Activated CD4-positive, alpha-beta T cell treated with anti-CD3 and anti-CD28 coated beads, Interleukin-2, amount 50 U/mL, for 4 hours (primary cell): ENCODE measurements at regions not wholly inside any gene's neighbourhood (a gene's known extent, or its start where the extent isn't known, plus 50 kb on each side); places are given as distances from the start of the nearest gene placed in this dataset.
A peak's percentile ranks its signal among the peaks of the same experiment; 100 is the strongest.

ENCODE experiments used
- DNase-seq, 2 experiments: peaks; one replicate each; pipeline ENCODE4 v3.0.0-alpha.2; 2020

DNA sequence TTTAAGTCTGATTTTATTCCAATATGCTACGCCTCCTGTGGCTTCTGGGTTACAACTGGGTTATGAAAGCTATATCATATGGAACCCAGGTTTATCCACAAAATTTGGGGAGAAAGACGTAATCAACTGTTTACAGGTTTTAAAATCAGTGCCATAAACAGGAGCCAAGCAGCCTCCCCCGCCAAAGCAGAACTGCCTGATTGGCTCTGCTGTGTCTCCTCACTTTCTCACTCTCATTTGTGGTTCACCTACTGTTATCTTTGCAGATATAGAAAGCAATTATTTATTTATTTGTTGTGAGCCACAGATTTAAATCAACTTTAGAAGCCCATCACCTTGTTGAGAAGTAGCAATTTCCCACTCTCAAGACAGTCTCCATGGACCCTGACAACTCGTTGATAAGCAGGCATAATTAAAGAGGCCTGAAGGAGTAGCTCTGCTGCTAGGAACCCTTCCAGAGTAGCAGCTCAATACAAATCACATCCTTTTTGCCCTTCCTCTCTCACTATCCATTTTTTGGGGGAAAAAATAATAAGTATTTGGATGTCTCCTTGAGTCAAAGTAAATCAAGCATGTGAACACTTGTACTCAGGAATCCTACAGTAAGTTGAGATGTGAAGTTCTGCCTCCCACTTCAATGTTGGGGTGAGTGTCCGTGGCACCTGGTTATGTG lies 191.0 kb upstream of the CCDC150 start:
- DNase-seq: no peak

DNA sequence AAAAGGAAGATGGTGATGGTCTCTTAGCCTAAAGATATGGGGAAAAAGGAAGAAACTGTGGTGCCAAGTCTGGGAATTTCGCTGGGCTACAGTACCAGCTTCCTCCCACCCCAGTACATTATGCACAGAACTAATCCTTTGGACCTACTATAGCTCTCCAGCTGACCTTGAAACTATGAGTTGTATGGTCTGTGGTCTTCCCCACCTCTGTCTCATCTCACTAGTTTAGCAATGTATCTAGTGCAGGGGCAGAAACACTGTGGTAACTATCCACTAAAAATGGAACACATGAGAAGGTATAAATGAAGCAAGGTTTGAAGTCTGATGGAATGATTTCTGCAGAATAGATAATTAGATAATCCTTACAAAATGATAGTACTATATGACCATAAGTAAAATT lies 190.4 kb upstream of the CCDC150 start:
- no peak for DNase-seq

DNA sequence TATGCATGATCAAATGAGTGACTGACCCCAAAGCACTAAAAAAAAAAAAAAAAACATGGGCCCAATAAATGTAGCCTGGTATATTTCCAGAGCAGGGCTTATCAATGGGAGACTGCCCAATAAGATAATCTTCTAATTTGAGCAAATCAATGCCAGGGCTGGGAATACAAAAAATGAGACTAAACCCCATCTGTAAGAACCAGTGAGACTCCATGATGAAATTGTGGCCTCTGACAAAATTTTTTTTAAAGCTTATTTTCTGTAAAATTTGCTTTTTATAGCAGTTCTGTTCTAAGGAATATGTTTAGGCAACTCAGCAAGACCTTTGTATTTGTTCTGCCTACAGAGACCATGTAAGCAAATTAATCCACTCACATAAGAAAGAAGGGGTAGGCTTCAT lies 186.8 kb upstream of the CCDC150 start:
- DNase-seq: no peak

DNA sequence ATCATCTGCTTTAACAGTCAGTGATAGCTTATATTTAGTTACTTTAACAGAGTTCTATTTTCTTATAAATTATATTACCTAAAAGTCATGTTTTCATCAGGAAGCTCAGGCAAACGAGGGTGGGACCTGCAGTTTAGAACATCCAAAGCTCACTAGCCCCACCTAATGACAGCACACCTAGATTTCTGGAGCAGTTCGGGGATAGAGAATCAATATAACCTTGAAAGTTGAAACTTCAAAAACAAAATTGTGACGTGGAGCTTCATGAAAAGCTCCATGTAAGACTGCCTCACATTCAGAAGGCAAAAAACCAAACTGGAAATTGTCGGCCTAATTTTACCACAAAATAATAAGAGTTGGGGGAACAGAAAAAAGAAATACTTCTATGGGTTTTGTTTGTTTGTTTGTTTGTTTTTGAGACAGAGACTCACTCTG lies 185.9 kb upstream of the CCDC150 start:
- DNase-seq: peak; percentile 4 to 18

DNA sequence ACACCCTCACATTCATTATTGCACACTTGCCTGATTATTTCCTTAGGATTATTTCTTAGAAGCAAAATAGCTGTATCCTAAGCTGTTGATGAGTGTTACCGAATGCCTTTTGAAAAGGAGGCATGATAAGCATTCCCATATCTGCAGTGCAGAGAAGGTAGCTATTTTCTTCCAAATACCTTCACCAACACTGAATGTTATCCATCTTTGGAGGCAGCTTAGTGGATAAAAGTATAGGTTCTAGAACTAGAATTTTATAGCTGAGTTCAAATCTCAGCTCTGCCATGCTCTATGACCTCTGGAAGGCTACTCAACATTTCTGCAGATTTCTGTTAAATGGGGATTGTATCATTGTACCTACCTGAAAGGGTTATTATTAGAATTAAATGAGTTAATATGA lies 185.0 kb upstream of the CCDC150 start:
- no peak for DNase-seq

DNA sequence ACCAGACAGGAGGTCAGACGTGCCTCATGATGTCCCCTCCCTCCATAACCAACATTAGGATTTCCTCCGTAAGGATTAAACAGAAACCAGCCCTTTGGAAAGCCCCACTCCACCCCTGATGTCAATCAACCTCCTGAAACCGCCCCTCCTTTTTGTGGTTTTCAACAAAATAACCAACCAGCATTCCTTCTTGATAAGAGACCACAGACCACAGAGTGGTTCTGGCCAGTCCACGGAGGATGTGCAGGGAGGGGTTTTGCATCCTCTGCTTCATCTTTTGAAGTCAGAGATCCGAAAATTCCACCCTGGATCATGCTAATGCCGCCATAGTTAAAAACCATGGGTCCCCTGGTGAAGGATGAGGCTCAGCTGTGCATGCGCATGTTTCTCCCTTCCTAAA lies 180.0 kb upstream of the CCDC150 start:
- no peak for DNase-seq

DNA sequence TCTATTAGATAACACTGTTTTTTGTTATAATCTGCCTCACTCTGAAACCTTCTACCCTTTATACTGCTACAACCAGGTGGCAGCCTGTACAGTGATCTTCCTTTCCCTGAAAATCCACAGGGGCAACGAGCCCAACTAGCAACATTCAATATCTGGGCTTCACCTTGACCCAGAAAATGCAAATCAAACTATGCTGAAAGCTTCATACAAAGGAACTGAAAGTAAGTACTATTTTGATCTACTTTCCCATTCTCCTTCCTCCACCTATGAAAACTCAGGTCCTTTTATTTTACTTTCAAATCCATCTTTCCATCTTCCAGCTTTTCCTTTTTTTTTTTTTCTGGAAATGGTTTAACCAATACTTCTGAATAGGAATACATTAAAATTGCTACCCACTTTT lies 175.8 kb upstream of the CCDC150 start:
- no peak for DNase-seq

DNA sequence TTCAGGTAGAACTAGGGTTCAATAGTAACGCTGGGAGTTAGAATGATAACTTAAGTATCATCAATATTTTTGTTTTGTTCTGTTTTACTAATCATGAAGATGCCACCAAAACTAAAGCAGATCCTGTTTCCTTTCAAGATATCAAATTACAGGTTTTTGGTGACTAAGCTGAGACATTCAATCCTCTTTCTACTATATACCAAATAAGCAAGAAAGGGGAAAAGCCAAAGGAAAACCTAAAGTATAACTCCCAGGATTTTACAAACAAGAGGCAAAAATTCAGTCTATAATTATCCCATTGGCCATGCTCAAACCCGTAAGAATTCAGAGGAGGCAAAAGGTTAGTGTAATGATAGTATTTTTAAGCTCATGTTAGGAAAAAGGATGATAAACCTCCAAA lies 175.2 kb upstream of the CCDC150 start:
- no peak for DNase-seq

DNA sequence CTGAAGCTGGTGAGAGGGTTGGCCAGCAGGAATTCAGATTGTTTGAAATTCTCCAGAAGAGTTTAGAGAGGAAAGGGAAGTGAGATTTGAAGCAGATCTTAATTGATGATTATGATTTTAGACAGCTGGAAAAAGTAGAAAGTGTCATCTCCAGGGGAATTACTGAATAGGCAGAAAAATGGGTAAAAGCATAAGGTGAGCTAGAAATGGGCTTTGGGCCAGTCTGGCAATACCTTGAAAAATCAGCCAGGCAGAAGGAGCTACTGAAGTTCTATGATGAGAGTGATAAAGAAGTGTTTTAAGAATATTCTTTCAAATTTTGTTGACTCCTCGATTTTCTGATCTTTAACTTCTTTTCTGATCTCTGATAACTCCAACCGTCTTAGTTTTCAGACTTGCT lies 172.9 kb upstream of the CCDC150 start:
- no peak for DNase-seq

DNA sequence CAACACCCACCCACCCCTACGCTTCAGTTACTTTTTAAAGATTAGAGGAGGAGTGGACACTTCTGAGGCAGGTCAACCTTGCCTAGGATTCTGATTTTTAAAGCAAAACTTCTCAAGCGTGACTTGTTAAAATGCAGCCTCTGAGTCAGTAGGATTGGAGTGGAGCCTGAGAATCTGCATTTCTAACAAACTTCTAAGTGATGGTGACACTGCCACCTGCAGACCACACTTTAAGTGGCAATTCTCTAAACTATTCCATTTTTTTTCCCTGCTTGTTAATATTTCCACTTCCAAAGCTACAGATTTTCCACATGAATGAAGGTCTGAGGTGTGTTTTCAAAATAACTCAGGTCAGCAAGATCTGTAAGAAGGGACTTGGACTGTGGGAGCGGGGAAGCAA lies 171.1 kb upstream of the CCDC150 start:
- DNase-seq: no peak

DNA sequence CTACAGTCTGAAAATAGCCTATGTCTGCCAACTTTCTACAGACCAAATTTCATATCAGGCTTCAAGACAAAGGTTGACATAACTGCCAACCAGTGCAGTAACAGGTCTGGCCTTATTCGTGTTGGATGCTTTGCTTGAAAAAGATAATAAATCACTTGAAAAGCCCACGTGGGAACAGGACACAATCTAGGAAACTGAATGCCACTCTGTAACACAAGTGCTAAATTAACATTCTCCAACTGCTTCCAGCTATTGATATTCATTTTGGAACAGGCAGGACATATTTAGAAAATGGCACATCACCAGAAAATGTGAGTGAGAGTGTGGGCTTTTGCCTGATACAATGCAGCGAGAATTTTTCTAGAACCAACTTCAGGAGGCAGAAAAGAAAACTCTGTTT lies 165.9 kb upstream of the CCDC150 start:
- DNase-seq: no peak

DNA sequence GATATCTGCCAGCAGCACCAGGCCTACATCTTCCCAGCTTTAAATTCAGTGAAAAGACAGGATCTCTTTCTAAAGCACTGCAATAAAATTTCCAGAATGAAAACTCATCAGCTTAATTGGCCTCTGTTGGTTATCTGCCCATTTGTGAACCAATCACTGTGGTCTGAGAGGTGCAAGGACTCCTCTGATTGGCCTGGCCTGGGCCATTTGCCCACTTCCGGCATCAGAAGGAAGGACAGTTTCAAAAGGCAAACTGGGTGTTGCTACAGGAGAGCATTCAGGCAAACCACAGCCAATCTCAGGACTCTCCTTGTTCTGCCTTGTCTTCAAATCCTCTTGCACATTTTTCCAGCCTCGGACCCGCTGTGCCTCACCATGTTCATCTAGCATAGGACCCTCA lies 163.9 kb upstream of the CCDC150 start:
- DNase-seq: no peak

DNA sequence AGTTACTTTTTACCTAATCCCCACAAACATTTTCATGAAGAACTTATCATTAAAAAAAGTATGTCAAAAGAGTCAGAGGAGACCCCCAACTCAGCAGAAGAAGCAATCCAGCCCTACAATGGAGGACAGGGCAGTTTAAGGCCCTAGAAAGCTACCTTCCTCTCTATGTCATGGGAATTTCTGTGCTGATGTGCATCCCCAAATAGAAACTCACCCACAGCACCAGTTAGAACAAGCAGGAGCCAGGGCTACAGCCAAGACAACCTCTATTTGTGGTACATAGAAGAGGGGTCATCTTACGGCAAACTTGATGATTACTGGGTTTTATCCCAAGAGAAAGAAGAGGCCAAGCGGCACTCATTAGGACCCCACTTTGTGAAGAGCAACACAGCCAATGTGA lies 160.9 kb upstream of the CCDC150 start:
- DNase-seq: no peak

DNA sequence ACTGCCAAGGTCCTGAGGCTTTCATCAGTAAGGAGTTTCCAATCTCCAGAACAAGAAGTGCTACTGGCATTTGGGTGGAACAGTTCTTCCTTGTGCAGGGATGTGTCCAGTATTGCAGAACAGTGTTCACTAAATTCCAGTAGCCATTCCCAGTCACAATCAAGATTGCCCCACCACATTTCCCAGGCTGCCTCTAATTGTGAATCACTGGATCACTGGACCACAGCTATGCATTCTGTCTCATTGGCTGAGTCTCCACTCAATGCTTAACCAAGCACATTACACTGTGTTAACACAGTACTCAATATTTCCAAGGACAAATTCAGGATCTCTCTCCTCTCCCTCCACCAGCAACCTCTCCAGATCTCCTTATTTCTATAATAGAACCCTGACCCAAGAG lies 160.2 kb upstream of the CCDC150 start:
- DNase-seq: no peak

DNA sequence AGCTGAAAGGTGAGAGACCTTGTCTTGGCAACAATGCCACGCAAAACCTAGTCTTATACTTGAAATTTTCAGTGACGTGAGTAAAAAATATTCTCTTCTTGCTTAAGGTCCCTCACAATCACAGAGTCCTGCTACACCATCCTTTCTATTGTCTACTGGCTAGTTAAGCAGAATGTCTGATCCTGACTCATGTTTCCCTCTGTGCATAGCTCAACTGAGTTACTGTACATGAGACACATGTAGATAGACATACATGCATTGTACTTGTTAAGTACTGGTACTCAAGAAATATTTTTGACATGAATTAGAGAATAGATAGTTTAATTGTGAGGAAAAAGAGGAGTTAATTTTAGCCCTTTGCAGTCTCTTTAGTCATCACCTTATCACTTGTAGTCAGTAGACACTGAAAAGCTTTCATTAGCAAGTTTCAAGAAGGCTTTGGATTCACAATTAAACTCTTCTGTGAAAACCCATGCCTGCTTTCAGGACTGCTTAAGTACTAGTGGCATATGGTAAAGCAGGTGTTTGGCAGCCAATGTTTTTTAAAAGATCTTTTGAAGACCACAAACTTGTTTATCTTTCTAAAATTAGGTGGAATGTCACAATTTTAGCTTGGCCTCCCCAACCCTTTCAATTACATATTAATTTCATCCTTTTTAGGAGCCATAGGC lies 158.7 kb upstream of the CCDC150 start:
- DNase-seq: no peak

DNA sequence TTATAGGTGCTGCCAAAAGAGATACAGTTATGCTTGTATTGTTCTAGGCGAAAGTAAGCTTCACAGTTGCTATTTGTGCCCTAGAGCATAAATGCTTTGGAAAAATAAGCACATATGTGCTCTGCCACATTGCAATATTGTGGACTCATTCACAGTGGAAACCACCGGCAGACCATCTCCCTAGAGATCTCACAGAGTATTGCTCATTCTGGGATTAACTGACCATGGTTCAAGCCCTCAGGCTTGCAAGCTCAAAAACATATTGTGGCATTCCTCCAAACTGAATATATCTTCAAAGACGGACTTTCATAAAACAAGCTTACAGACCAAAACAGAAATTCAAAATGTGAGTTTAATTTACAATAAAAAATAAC lies 158.2 kb upstream of the CCDC150 start:
- DNase-seq: no peak

DNA sequence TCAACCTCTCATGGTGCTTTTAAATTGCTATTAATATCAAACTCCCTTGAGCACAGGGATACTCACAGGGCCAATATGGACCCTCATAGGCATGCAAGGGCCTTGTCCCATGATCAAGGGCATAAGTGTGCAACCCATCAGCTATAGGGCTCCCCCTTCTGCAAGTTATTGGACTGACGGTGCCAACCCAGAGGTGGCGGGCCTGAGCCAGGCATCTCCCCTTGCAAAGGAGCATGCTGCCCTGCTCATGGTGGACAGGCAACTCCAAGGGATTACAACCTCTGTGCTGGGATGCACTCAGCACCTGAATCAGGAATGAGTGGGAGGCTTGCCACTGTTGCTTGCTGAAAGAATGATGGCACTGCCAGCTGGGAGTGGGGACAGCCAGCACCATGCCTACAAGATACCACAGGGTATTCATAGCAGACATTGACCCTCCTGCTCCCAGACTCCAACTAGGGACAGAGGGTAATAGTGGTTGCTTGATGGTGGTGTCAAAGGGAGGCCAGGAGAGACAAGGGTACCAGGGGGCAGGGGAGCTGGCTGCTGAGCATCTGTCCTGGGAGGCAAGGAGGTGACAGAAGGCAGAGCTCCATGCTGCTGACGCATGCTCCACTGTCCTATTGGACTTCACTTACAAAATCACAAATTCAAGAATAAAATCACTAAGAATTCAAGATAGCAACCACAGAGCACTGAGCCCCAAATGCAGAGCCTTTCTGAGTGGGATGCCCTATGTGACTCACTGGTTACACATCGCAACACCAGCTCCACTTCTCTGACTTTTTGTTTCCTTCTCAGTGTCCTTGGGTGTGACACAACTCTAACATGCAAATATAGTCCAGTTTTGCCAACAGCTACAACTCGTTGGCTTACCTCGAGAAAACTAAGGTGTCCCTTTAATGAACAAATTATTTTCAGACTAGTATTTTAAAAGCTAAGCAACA lies 157.1 kb upstream of the CCDC150 start:
- no peak for DNase-seq

DNA sequence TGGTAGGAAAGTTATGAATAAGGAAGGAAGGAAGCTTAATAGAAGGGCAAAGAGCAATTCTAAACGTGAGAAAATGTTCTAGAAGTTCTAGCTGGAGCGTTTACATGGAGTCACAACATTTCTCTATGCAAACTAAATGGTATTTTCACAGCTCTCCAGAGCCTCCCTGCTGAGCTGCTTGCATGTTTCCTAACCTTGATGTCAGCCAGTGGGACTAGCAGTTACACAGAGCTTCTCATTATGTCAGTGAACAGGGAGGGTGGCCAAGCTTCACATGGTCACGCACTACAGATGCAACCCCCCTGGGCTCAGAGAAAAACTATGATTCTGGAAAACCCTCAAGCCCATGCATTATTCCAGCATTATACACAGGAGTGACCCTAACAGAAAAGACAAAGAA lies 153.4 kb upstream of the CCDC150 start:
- DNase-seq: no peak

DNA sequence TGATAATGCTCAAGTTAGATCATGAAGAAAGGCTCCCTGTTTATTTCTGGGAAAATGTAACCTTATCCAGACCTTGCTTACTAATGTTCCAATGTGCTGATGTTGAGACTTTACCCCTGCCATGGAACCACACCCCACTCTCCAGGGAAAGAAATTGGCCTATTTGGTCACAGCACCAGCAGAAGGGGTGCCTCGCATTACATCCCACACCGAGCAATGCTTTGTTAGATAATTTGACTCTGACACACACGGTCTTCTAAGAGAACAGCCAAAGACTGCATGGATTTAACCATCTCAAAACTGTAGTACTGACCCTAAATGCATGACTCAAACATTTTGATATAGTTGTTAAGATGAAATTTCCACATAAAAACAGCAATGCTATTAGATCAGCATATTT lies 152.1 kb upstream of the CCDC150 start:
- no peak for DNase-seq

DNA sequence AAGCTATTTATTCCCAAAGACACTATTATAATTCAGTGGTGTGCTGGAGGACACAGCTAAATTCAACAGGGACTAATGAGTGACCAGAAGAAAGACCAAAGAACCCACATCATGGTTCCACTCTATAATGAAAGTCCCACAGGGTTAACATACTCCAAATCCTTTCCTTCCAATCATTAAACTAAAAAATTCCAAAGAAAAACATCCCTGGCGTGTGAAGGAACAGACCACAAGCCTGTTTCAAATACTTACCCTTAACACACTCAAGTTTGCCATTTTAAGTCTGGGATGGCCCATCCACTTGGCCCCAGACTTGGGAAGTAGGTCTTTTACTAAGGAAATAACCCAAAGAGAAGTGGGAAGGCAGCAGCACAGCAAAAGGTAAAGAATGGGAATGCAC lies 150.1 kb upstream of the CCDC150 start:
- DNase-seq: no peak

DNA sequence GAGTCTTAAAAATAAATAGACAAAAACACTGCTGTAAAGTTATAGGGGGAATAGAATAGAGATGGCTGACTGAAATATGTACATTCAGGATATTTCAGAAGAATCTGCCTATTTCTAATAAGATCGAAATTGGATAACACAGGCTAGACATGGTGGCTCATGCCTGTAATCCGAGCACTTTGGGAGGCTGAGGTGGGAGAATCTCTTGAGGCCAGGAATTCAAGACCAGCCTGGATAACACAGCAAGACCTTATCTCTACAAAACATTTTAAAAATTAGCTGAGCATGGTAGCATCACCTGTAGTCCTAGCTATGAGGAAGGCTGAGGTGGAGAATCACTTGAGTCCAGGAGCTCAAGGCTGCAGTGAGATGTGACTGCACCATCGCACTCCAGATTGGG lies 146.6 kb upstream of the CCDC150 start:
- no peak for DNase-seq

DNA sequence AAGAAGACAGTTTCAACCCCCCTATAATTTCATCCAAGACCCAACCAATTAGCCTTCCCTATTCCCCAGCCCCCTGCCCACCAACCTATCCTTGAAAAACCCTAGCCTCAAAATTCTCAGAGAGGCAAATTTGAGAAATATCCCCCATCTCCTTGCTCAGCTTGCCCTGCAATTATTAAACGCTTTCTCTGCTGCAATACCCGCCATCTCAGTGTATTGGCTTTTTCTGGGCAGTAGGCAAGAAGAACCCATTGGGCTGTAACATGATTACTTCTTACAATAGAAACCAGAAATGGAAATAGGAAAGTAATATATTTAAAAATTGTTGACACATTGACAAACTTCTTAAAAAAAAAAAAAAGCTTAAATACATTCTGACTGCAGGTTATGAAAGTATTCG lies 140.6 kb upstream of the CCDC150 start:
- DNase-seq: no peak

DNA sequence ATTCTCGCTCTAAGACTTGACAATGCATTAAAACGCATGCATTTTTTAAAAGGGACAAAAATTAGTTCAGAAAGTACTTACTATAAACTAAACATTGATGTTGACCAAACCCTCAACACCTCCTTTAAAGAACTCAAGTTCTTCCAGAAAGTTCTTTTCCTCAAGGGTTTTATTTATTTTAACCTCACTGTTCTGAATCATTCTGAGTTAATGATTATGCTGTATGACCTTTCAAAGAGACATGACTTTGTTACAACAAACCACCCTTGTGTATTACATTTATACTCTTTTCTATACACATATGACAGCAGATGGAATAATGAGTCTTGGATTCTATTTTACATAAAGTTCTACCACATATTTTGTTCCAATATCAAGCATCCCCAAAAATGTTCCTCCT lies 139.8 kb upstream of the CCDC150 start:
- no peak for DNase-seq
